ENCODE measurements at regions not wholly inside any gene's neighbourhood (a gene's known extent, or its start where the extent isn't known, plus 50 kb on each side); places are given as distances from the start of the nearest gene placed in this dataset.

GRCh38 chr1:215007880-215008279 is 74.7 kb upstream of the KCNK2 start:
- ATAC-seq, result no peak
- Histone ChIP-seq H3K27me3 (no peaks in the 10 kb centered on the region), H3K4me1 (no peaks in the 10 kb centered on the region), H3K27ac (no peak overlapping the region), H3K36me3 (replicated peaks in 1 of 2; ENCODE audit: insufficient read depth in 1 of 2, low read depth in 2 of 2) (no peaks in the 10 kb centered on the region), H3K4me3 (no peak overlapping the region), H3K9me3 (no peaks in the 10 kb centered on the region)
- TF ChIP-seq CTCF (IDR thresholded peaks at IDR 0.05) (no peak), POLR2A (IDR thresholded peaks at IDR 0.05) (no peak)
- no peak for DNase-seq
- intact Hi-C loops (cut with DNase I), result no loop called here

GRCh38 chr1:215018555-215018954 is 64.0 kb upstream of the KCNK2 start:
- 30 to 41% methylated on average over 3 of the region's 3 CpGs for WGBS, 2 donors
- no peaks in the 10 kb centered on the region for H3K27me3 ChIP-seq
- DNase-seq, result no peak
- no peaks in the 10 kb centered on the region for H3K4me1 ChIP-seq
- H3K4me3 ChIP-seq, result no peak overlapping the region
- intact Hi-C loops (cut with DNase I), result no loop called here
- TF ChIP-seq POLR2A (IDR thresholded peaks at IDR 0.05), result no peak
- no peak for TF ChIP-seq CTCF (IDR thresholded peaks at IDR 0.05)
- H3K27ac ChIP-seq, result no peak overlapping the region
- no peaks in the 10 kb centered on the region for H3K9me3 ChIP-seq
- no peaks in the 10 kb centered on the region for H3K36me3 ChIP-seq (replicated peaks in 1 of 2; ENCODE audit: insufficient read depth in 1 of 2, low read depth in 2 of 2)
- no peak for ATAC-seq

DNA sequence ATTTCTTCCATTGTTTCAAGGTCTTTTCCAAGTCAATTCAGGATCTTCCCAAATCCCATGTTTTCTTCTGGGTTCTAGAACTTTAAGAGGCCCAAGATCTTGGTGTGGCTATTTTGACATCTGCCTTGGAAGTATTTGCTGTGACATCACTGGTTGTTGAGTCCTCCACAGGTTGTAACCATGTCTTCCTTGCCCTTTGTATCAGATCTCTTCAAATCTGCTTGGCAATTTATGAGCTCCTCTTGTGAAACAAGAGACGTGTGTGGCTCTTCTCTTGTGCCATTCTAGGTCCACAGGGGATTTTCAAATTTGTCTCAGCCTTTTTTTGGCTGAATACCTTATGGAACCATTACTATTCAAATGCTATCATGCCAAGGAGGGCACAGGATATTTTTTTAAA is 60.3 kb upstream of the KCNK2 start:
- Histone ChIP-seq H3K9me3 (no peaks in the 10 kb centered on the region), H3K36me3 (replicated peaks in 1 of 2; ENCODE audit: insufficient read depth in 1 of 2, low read depth in 2 of 2) (no peaks in the 10 kb centered on the region), H3K27me3 (no peaks in the 10 kb centered on the region), H3K4me1 (no peaks in the 10 kb centered on the region), H3K27ac (no peak overlapping the region), H3K4me3 (no peak overlapping the region)
- ATAC-seq, result no peak
- DNase-seq, result no peak
- TF ChIP-seq POLR2A (IDR thresholded peaks at IDR 0.05), result no peak
- TF ChIP-seq CTCF (IDR thresholded peaks at IDR 0.05), result no peak
- intact Hi-C loops (cut with DNase I), result no loop called here
- 14 to 56% methylated on average over 1 of the region's 1 CpG for WGBS, 2 donors

- ATAC-seq (no peak), DNase-seq (no peak)
- Histone ChIP-seq H3K9me3 (no peaks in the 10 kb centered on the region), H3K27me3 (no peaks in the 10 kb centered on the region), H3K36me3 (replicated peaks in 1 of 2; ENCODE audit: insufficient read depth in 1 of 2, low read depth in 2 of 2) (no peaks in the 10 kb centered on the region), H3K4me3 (no peak overlapping the region), H3K27ac (no peak overlapping the region), H3K4me1 (no peaks in the 10 kb centered on the region)
- intact Hi-C loops (cut with DNase I), result no loop called here
- no peak for TF ChIP-seq POLR2A (IDR thresholded peaks at IDR 0.05)
- WGBS, 2 donors, result 18 to 40% methylated on average over 1 of the region's 1 CpG
Observed at GRCh38 chr1:215022741-215023141, 59.8 kb upstream of the KCNK2 start.

GRCh38 chr1:215023155-215023832 is 59.2 kb upstream of the KCNK2 start:
- Histone ChIP-seq H3K36me3 (replicated peaks in 1 of 2; ENCODE audit: insufficient read depth in 1 of 2, low read depth in 2 of 2) (no peaks in the 10 kb centered on the region), H3K4me1 (no peaks in the 10 kb centered on the region), H3K27ac (no peak overlapping the region), H3K9me3 (no peaks in the 10 kb centered on the region), H3K4me3 (no peak overlapping the region), H3K27me3 (no peaks in the 10 kb centered on the region)
- no peak for ATAC-seq
- DNase-seq, result no peak
- TF ChIP-seq CTCF (IDR thresholded peaks at IDR 0.05), result no peak
- TF ChIP-seq POLR2A (IDR thresholded peaks at IDR 0.05), result no peak
- intact Hi-C loops (cut with DNase I), result no loop called here
- WGBS, 2 donors, result 60 to 77% methylated on average over 4 of the region's 4 CpGs
